ENCODE measurements at regions not wholly inside any gene's neighbourhood (a gene's known extent, or its start where the extent isn't known, plus 50 kb on each side); places are given as distances from the start of the nearest gene placed in this dataset.

DNA sequence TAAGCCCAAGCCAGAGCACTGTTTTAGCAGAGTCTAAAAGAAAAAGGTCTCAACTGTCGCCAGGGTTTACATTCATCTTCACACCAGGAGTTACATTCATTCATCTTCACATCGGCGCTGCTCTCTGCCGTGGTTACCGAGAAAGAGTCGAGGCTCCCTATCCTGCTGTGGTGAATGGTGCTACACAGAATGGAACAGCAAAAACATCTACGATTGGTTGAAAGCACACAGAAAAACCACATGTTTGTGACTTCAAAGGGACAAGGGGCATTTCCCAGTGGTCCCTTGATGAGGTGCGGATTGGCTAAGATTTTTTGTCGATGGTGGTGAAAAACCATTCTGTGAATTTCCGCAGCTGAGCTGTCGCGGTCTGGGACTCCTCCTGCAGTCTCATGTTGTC is 231.1 kb downstream of the SIPA1L2 start:
- TF ChIP-seq POLR2A (IDR thresholded peaks at IDR 0.05; ENCODE audit: low read depth) (no peak), CTCF (IDR thresholded peaks at IDR 0.05) (no peak), EP300 (IDR thresholded peaks at IDR 0.05) (no peak), POLR2AphosphoS5 (IDR thresholded peaks at IDR 0.05) (no peak)

All from esophagus muscularis mucosa (tissue), 4 donors.